ENCODE measurements at regions not wholly inside any gene's neighbourhood (a gene's known extent, or its start where the extent isn't known, plus 50 kb on each side); places are given as distances from the start of the nearest gene placed in this dataset.

DNA sequence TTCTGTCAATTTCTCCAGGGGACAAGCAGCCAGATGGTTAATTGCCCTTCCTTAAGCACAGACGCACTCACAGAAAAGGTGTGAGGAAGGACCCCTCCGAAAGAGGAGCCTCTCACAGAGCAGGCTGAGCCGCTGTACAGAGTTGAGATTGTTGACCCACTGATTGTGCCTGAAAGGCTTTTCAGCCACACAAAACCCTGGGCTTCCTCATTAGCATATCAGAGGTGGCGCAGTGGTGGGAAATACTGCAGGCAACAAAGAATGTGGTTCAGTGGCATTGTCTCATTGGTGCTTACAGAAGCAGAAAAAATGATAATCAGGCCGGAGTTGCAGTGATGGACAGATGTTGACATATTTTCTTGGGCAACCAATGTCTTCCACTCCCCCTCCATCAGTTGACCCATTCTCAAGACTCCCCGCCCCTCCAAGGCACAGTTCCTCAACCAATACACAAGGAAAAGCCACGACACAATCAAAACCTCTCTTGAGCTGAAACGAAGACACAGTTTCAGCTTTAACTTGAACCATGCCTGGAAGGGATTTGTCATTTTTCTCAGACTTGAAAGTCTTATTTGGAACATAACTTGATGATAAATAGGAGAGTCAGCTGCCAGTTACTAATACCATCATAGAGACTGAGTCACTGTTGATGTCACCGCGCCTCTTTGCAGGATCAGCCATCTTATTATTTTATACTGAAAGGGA lies 53.1 kb downstream of the ATXN3L start:
- H3K4me3 ChIP-seq (ENCODE audit: low read depth, low read length), result no peak overlapping the region
- DNase-seq (ENCODE audit: low read depth), result no peak
- TF ChIP-seq CTCF (IDR thresholded peaks at IDR 0.05; ENCODE audit: low read depth, low read length, missing control alignments), result no peak

DNA sequence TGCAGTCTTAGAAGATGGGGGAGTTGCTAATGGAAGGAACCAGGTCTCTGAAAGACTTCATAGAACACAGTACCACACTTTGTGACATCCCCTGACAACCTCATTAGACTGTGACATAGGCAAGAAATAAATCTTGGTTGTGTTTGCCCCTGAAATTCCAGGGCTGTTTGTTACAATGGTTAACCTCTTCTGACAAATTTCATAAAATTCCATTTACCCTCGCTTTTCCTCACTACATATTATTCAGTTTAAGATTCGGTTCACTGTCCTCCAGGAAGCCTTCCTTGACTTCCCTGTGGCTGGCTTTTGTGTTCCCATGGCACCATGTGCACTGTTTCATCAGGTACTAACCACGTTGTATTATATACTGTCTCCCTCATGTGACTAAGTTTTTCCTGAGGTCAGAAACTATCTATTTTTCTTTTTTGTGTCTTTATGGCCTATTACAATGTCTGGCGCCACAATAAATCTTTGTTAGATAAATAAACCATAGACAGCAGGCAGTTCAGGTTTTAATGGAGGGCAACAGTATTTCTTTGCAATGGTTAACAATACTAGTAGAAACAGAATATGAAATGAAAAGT lies 54.2 kb downstream of the ATXN3L start:
- TF ChIP-seq CTCF (IDR thresholded peaks at IDR 0.05; ENCODE audit: low read depth, low read length, missing control alignments), result no peak
- no peak for DNase-seq (ENCODE audit: low read depth)
- H3K4me3 ChIP-seq (ENCODE audit: low read depth, low read length), result no peak overlapping the region

- no peak overlapping the region for H3K4me3 ChIP-seq (ENCODE audit: low read depth, low read length)
Observed at GRCh38 chrX:13265111-13265510, 54.7 kb downstream of the ATXN3L start.

DNA sequence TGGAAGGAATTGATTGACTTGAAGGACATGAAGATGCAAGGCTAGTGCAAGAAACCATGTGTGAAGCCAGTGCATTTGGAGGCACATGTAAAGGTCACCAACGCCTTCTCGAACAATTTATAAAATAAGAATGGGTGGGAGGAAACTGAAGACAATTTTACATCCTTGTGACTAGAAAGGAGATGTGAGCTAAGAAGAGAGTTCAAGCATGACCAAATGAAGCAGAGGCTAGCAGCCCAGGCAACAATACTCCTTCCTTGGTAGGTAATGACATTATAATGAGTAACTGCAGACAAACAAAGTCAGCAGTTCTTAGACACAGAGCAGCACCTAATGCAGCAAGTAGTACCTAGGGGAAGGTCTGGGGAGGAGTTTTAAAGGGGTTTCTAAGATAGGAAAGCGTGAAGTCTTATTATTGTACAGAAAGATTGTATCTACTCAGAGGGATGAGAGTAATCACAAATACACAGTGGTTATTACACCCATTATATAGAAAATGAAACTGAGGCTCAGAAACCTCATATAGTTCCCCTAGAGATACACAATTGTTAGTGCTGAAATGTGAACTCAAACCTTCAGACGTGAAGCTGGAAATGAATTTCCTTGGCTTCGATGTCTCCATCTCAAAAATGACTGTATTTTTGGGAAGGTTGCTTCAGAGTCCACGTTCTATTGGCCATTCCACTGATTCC lies 56.1 kb downstream of the ATXN3L start:
- TF ChIP-seq CTCF (IDR thresholded peaks at IDR 0.05; ENCODE audit: low read depth, low read length, missing control alignments), result no peak
- H3K4me3 ChIP-seq (ENCODE audit: low read depth, low read length), result no peak overlapping the region
- DNase-seq (ENCODE audit: low read depth), result peak; percentile 45

More at GRCh38 chrX:13265111-13265510, 54.7 kb downstream of the ATXN3L start:
- no peak for DNase-seq (ENCODE audit: low read depth)
- no peak for TF ChIP-seq CTCF (IDR thresholded peaks at IDR 0.05; ENCODE audit: low read depth, low read length, missing control alignments)

GRCh38 chrX:13261348-13261747 lies 58.5 kb downstream of the ATXN3L start:
- TF ChIP-seq CTCF (IDR thresholded peaks at IDR 0.05; ENCODE audit: low read depth, low read length, missing control alignments), result no peak
- no peak for DNase-seq (ENCODE audit: low read depth)
- no peak overlapping the region for H3K4me3 ChIP-seq (ENCODE audit: low read depth, low read length)

GRCh38 chrX:13260598-13260997 lies 59.3 kb downstream of the ATXN3L start:
- DNase-seq (ENCODE audit: low read depth), result no peak
- H3K4me3 ChIP-seq (ENCODE audit: low read depth, low read length), result no peak overlapping the region
- TF ChIP-seq CTCF (IDR thresholded peaks at IDR 0.05; ENCODE audit: low read depth, low read length, missing control alignments), result no peak

Data from GM12864 (cell line).